HG02642 (cell line): ENCODE measurements at regions not wholly inside any gene's neighbourhood (a gene's known extent, or its start where the extent isn't known, plus 50 kb on each side); places are given as distances from the start of the nearest gene placed in this dataset.

Experiments
- ATAC-seq: cut with Tn5 transposase; IDR thresholded peaks from one replicate; pipeline ENCODE4 v1.9.1; 2021; ENCODE audit warnings: mild to moderate bottlenecking; ENCODE audit not compliant: unreplicated experiment, poor library complexity

DNA sequence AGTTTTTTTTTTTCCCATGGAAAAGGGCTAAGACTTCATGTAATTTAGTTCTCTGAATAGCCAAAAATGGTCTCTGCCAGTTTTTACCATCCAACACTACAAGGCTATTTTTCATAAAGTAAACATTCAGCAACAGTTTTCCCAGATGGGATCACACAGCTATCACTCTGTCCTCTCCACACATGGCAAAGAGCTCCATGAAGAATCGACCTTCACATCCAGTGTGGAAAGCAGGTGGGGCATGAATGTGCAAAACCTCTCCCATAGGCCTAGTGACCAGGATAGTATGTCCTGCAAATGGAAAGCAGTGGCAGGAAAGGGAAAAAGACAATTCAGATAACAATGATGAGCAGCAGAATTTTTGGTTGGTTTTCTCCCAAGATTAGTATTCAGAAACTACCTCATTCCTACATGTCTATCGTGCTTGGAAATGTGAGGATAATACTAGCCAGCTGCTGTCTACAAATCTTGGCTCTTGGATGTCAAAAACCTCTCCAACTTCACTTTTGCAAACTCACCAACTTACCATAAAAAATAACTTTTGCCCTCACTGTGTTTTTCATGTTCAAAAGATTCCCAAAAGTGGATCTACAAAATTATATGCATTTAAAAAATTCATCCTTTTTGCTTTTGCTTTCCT, 159.7 kb upstream of the MCHR2 start:
- no peak for ATAC-seq

DNA sequence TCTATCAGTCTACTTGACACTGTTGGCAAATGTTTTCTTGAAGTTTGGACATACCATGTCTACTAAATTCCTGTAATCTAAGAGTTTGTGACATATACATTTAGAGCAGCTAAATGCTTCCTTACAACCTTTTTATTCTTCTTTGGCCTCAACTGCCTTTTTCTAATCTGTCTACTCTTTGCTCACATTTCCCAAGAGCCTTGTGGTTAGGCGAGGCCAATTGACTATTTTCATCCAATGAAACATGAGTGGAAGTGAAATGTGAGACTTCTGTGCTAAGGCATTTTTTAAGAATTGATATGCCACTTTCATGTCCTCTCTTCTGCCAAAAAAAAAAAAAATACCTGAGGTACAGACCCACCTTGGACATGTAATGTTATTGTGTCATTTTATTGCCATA, 158.2 kb upstream of the MCHR2 start:
- ATAC-seq: no peak

DNA sequence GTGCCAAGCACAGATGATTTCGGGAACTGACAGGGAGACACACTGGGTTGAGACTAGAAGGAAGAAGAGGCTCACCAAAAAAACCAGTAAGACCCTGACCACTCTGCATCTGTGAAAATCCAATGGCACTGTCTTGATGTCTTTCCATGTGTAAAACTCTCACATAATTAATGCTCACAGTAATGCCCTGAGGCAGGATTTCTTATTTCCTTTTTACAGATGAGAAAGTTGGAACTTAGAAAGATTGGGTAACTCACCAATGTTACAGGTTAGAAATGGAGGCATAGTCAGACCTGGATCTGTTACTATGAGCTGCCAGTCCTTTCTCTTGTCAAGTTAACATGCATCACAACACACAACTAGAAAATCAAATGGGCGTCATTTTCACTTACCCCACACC, 151.0 kb upstream of the MCHR2 start:
- ATAC-seq: no peak

DNA sequence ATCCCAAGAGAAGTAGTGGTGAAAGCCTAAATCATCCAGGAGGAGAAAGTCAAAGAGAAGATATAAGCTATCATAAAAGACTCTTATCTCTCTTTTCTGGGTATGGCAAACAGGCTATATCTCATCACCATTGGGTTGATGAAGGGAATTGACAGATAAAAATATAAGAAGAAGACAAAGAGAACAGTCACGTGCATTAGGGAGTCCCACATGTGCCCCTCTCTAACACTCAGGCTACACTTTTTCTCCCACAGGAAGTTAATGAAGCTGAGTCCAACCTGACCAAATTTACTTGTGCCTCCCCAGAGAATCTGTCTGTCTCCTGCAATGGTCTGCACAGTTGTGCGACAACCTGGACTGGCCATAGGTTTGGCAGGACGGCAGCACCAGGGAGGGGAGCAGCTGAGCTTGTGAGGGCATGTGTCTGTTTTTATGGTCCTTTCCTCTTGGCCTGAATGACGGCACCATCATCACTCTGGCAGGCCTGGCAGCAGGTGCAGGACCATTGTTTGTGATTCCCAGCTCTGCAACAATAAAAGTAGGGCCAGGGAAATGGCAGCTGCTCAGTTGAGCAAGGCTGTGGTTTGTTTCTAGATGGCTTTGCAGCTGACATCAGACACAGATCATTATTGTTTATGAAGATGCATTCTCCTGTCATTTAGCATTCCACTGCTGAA, 144.5 kb upstream of the MCHR2 start:
- no peak for ATAC-seq

DNA sequence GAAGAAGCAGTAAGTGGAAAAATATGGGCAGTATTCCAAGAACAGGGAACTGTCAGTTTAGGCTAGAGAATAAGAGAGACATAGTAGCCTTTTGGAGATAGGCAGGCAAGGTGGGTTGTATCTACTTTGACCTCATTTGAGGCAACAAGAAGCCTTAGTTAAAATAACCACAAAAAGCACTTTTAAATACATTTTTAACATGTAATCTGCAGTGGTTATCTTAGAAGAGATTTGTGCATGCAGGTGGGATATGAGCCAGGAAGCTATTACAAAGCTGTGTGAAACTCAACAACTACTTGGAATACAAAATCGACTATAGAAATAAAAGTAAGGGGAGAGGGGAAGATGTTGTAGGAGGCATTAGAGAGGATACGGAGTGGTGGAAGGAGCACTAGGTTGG, 143.7 kb upstream of the MCHR2 start:
- no peak for ATAC-seq

DNA sequence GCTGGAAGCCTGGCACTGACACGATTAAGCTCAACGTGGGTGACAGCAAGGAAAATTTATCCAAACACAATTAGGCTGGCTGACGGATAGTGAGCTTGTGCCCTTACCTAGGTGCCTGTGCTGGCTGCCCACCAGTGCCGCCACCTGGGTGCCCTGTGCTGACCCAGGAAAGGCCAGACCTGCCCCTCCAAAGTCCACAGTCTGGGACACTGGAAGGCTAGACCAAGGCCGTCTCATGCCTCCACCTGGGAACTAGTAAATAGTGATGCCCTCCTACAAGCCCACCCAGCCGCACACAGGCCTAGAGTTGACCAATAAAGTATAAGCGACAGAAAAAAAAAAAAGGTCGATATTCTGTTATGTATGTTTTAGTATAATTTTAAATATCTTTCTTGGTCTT, 142.6 kb upstream of the MCHR2 start:
- ATAC-seq: no peak

DNA sequence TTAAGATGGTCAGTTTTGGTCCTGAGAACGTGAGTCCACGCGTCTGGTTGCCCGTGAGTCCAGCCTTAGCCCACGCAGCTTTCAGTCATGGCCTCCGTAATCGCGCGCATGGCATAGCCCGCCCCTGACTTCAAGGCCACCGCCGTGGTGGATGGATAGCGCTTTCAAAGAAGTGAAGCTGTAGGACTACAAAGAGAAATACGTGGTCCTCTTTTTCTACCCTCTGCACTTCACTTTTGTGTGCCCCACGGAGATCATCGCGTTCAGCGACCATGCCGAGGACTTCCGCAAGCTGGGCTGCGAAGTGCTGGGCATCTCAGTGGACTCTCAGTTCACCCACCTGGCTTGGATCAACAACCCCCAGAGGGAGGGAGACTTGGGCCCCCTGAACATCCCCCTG, 142.0 kb upstream of the MCHR2 start:
- no peak for ATAC-seq

DNA sequence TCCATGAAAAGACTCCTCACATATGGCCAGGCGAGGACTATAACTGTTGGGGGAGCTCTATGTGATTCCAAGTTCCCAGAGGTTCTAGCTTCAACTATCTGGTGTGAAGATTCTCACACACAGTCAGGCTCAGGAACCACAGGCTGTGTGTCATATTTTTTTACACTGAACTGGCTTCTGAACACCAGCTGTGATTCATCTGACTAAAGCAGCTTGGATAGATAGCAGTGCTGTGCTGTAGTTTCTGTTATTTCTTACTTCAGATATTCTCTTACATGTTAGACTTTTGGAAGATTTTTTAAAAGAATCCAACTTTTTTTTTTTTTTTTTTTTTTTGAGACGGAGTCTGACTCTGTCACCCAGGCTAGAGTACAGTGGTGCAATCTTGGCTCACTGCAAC, 140.7 kb upstream of the MCHR2 start:
- no peak for ATAC-seq

DNA sequence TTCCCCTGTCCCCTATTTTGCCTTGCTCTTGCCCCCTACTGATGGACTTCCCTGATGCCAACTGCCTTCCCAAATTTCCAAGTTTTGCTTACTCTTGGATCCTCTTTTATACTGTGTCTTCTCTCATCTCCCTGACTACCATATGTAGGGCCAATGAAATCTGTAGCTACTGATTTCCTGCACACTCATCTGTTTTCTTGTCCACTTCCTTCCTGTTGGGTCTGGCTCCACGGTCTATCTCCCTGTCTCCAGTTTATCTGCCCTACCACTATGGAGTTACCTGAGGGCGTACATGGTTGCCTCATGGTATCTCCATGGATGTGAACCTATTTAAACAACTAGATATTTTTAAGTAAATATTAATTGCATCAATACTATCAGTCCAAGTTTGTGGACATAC, 140.3 kb upstream of the MCHR2 start:
- no peak for ATAC-seq

DNA sequence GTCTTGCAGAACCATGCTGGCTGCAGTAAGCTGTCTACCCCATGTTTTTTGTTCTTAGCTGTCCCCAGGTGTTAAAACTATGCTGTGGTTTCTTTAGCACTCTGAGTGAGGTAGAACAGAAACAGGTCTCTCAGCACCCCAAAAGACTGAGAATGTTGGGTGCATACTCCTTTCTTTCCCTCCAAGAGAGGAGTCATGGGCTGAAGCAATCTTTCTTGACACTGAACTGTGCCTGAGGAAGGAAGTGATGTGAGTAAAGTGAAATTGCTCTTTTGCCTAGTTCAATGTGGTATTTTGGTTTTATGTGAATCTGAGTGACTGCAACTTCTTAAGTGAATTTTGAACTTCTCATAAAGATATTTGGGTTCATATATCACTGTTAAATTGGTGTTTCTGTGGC, 138.0 kb upstream of the MCHR2 start:
- no peak for ATAC-seq

DNA sequence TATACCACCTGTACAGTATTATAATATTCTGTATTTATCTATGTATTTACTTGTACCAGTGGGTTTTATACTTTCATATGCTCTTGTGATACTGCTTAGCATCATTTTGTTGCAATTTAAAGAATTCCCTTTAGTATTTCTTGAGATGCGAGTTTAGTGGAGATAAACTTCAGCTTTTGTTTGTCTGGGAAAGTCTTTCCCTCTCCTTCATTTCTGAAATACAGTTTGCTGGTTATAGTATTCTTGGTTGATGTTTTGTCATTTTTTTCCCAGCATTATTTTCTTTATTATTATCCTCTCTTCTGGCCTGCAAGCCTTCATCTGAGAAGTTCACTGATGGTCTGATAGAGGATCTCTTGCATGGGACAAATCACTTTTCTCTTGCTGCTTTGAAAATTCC, 136.6 kb upstream of the MCHR2 start:
- no peak for ATAC-seq

DNA sequence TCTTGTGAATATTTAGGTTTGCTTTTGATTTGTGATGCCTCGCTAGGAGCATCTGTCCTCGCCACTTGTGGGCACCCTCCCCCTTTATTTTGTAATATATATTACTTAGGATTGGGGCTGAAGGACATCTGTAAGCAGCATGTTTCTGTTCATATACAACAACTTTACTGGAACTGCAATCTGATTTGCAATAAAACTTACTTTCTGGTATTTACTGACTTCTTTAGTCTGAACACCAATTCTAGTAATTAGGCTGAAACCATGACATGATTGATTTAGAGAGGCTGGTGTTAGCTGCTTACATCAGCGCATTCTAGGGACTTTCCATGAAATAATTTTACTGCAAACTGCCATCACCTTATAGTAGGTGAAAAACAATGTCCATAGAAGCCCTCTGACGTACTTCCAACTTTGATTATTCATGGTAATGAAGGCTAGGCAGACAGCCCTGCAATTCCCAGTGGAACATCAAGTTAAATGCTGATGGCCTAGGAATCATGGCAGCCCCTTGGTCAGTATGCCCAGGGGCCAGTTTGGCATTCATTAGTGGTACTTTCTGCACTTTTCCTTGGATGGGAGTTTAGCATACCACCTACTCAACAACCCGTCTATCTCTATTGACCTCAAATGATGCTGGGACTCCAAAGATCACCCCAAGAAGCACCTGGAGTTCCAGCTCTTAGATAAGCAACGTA, 132.9 kb upstream of the MCHR2 start:
- peak; percentile 62 for ATAC-seq

DNA sequence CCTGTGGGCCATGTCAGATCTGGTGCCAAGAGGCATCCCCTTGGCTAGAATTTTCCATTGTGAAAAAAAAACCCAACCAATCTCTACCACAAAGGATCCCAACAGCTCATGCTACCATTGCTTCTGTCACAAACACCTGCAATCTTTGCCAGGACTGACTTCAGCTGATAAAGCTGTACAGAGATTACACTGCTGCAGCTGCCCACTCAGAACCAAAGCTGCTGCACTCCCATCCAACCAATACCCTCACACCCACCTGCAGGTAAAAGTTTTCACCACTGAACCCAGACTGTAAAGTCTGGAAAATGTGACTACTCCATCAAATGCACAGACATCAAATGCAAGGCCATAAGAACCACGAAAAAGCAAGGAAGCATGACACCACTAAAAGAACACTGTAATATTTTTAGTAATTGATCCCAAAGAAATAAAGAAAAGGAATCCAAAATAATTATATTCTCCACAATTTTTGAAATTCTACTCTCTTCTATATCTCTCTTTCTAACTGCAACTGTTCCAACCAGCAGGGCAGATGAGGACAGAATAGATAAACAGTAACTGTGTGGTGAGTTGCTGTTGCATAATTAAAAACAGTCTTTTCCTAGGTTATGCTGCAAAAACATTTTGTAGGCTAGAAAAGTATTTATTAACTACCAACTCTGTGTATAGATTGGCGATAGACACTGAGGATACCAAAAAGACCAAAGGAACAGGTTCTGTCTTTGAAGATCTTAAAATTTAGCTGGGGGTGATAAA, 128.0 kb upstream of the MCHR2 start:
- ATAC-seq: no peak

DNA sequence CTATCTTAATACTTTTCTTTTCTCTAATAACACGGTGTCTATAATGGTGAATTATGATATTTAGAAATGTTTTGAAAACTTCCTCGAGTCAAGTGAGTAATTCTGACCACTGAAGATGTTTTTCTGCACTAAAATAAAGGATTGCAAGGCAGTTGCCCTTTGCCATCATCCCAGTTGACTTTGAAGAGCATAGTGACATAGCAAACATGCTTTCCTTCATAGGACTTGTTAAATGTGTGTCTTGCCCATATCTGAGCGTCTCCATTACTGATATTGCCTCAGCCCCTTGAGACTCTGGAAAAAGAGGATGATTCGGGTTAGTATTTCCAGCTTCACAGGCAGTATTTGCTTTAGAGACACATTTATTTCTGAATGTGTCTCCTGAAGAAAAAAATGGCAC, 125.2 kb upstream of the MCHR2 start:
- no peak for ATAC-seq

DNA sequence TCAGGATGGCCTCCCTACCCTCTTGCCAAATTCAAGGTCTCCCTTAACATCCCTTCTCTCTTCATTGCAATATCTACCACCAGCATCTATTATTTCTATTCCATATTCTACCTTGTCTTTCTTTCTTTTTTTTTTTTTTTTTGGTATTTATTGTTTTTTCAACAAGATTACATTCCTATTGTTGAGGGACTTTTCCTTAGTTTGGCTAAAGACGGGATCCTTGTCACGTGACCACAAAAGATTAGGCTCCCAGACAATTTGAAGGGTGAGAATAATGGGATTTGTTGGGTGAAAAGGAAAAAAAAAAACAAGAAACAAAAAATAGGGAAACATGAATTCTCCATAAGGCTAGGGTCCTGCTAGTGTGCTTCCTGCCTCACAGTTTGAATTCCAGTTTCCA, 124.3 kb upstream of the MCHR2 start:
- ATAC-seq: no peak

DNA sequence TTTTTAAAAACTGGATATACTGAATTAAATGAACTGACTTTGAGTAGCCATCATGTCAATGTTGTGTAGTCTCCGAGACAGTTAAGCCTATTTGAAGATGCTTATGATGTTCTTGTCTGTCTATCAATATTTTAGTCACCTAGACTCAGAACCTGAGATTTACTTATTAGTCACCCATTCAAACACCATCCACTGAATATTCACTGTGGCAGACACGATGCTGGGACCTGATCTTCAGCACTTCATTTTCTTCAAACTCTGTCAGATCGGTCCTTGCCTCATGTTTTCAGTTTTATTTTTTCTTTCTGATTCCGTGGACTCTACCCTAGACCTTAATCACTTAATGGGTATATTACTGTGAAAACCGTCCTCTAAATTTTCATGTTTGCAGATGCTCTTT, 123.7 kb upstream of the MCHR2 start:
- no peak for ATAC-seq

DNA sequence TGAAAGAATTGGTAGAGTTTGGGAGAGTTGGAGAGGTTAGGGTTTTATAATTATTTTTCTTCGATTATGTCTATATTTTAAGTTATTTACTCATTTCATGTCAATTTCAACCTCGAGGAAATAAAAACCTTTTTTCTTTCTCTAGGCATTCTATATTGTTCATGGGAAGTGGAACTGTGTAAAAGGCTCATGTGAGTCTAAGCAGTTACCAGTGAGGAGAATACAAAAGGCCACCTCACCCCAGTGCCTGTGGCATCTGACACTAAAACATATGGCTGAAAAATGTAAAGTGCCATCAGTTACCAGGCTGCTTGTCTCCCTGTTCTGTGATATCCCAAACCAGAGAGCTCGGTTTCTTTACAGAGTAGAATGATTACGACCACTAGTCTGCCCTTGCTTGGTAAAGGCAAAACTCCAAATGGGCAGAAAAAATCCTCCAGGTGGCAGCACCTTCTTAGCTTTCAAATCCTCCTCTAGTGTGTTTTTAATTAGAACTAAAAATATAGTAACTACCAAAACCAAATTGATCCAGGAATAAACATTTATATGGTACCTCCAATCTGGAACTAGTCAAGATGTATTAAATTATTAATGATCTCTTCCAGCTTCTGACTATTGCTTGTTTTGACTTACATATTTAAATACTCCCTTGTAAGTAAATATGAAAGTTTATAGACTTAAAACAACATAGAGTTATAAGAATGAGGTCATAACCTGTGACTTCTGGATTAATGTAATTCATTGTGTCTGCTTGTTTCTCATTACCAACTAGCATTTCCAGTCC, 122.6 kb upstream of the MCHR2 start:
- ATAC-seq: peak; percentile 80

DNA sequence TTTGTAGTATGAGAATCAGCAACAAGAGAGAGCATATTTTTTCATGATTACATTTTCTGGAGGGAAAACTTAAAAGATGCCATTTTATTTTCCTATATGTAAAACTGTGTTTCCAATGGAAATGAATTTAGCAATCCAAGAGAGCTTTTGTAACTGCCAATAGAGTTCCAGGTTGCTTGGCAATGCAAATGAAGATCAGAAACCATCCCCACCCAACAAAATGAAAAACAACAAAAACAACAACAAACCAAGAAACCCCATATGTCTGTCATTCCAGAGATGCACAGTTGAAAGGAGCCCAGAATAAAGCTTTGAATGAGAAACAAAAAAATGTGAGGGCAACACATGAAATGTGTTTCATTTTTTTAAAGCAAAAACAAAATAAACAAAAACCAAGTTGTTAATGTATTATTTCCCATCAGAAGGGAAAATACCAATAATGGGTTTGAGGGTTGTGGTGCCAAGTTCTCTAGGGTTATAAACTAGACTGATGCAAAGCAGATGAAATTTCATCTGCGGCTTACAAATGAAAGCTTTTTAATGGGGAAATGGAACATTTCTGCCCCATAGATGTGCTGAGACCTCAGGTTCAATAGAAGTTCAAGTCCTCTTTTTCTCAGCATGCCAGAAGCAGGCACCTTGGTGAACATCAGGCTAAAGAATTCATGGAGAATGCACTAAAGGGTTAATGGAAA, 121.5 kb upstream of the MCHR2 start:
- ATAC-seq: no peak

DNA sequence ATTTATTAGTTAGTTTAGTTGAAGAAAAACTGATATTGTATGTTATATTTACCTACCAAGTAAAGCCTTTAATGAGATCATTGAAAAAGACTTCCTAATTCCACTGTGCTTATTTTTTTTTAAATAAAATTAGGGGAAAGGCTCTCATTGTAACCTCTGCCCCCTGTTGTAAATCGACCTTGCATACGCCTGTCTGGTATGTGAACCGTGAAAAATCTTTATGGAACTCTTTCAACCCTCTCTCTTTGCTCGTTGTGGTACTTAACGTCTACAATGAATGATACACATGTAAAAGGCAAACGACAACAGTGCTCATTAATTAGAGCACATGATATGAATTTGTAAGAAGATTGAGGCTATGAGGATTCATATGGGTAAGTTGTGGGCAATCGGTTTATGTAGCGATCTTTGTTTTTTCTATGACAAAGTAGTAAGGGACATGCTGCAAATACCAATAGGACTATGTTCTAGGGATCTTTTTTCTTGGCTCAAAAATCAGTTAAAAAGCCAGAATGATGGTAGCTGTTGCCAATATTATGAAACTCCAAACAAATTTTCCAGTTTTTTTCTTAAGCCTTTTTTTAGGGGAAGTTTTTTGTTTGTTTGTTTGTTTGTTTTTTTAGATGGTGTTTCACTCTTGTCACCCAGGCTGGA, 119.0 kb upstream of the MCHR2 start:
- ATAC-seq: no peak
